Endothelial cell of umbilical vein (primary cell): ENCODE measurements at regions not wholly inside any gene's neighbourhood (a gene's known extent, or its start where the extent isn't known, plus 50 kb on each side); places are given as distances from the start of the nearest gene placed in this dataset.

ENCODE experiments used
- BruUV-seq: library from RNA; stranded (reverse); fragments of 400-500 nt; replicated peaks from 2 replicates; lab custom pipeline; 2021; lab: Mats Ljungman, UMichigan
- CTCF ChIA-PET: fragments of 300-600, 350-600 bp; sonication (Branson Sonifier 250); formaldehyde crosslinking; loops from one replicate; lab custom pipeline; 2021; ENCODE audit warnings: antibody characterized with exemption, inconsistent platforms; lab: Charles Lee
- POLR2A ChIA-PET: fragments of 300-600, 350-600 bp; sonication (Branson Sonifier 250); formaldehyde crosslinking; loops from one replicate; lab custom pipeline; 2021; ENCODE audit warnings: antibody characterized with exemption, inconsistent platforms; lab: Charles Lee
- DNase-seq: peaks from one replicate; pipeline ENCODE4 v3.0.0-alpha.2; 2011; ENCODE audit warnings: low read depth, low spot score
- FAIRE-seq: peaks from 2 replicates; lab custom pipeline; 2011; peaks lifted over from hg19 to GRCh38; lab: Jason Lieb, UNC
- H2AFZ ChIP-seq: 2 replicates; pipeline ENCODE4 v1.6.0; 2012; ENCODE audit warnings: low read depth, low read length, control low read depth, inconsistent platforms
- H3K27ac ChIP-seq: 2 replicates; pipeline ENCODE4 v1.5.1; 2011; ENCODE audit warnings: low read depth, mild to moderate bottlenecking, control low read depth, low read length, moderate library complexity; ENCODE audit not compliant: insufficient read depth
- H3K27me3 ChIP-seq, 2 experiments: 2 replicates each; pipeline versions ENCODE4 v1.6.0 to v1.6.1; 2011; ENCODE audit warnings: low read length in 2 of 2, mixed read lengths in 1 of 2; ENCODE audit not compliant: control insufficient read depth in 2 of 2, insufficient read depth in 2 of 2
- H3K36me3 ChIP-seq, 2 experiments: 2 replicates in 1 of 2; 3 replicates in 1 of 2; pipeline ENCODE4 v1.5.1; 2011; ENCODE audit warnings: low read length in 2 of 2, mild to moderate bottlenecking in 1 of 2, moderate library complexity in 1 of 2; ENCODE audit not compliant: control insufficient read depth in 2 of 2, insufficient read depth in 2 of 2; ENCODE audit errors: extremely low read depth in 1 of 2
- H3K4me1 ChIP-seq: 3 replicates; pipeline ENCODE4 v1.5.1; 2011; ENCODE audit warnings: mild to moderate bottlenecking, low read length; ENCODE audit not compliant: control insufficient read depth, insufficient read depth; ENCODE audit errors: extremely low read depth
- H3K4me2 ChIP-seq: 2 replicates; pipeline ENCODE4 v1.6.1; 2011; ENCODE audit warnings: low read length, control low read depth, mixed read lengths; ENCODE audit not compliant: insufficient read depth
- H3K4me3 ChIP-seq, 3 experiments: fragments of 200-600 bp in 1 of 3; sonication (generic), shearing (Covaris generic) in 1 of 3; replicated peaks in 1 of 3; 2 replicates each; pipeline ENCODE4 v1.5.1; 2011 to 2016; ENCODE audit warnings: control low read depth in 3 of 3, low read length in 3 of 3, mild to moderate bottlenecking in 2 of 3, inconsistent platforms in 1 of 3, low read depth in 1 of 3, moderate library complexity in 1 of 3; ENCODE audit not compliant: insufficient read depth in 1 of 3
- H3K79me2 ChIP-seq: 2 replicates; pipeline ENCODE4 v1.6.0; 2012; ENCODE audit warnings: low read length, inconsistent platforms; ENCODE audit not compliant: control insufficient read depth, insufficient read depth
- H3K9ac ChIP-seq: replicated peaks from 2 replicates; pipeline ENCODE3; 2011; ENCODE audit warnings: low read length, control low read depth; ENCODE audit not compliant: insufficient read depth; ENCODE audit errors: extremely low read depth
- H3K9me1 ChIP-seq: replicated peaks from 3 replicates; pipeline ENCODE4 v1.6.0; 2011; ENCODE audit warnings: mild to moderate bottlenecking, low read length; ENCODE audit not compliant: control insufficient read depth, insufficient read depth; ENCODE audit errors: extremely low read depth
- H3K9me3 ChIP-seq: replicated peaks from 2 replicates; pipeline ENCODE4 v1.5.1; 2012; ENCODE audit warnings: low read length, inconsistent platforms; ENCODE audit not compliant: control insufficient read depth, insufficient read depth
- H4K20me1 ChIP-seq: replicated peaks from 2 replicates; pipeline ENCODE3; 2011; ENCODE audit warnings: mild to moderate bottlenecking, low read length; ENCODE audit not compliant: control insufficient read depth, insufficient read depth; ENCODE audit errors: extremely low read depth
- CTCF ChIP-seq, 2 donors: IDR thresholded peaks; 1 replicate in 1 of 2; 2 replicates in 1 of 2; pipeline ENCODE4 v1.5.1; 2011; ENCODE audit warnings: low read length in 2 of 2, mild to moderate bottlenecking in 2 of 2, moderate library complexity in 2 of 2, control low read depth in 1 of 2, inconsistent platforms in 1 of 2, low read depth in 1 of 2; ENCODE audit not compliant: insufficient read depth in 1 of 2; ENCODE audit errors: extremely low read depth in 1 of 2
- EZH2 ChIP-seq: IDR thresholded peaks from 2 replicates; pipeline ENCODE4 v1.6.1; 2012; ENCODE audit warnings: borderline replicate concordance, low read depth, mild to moderate bottlenecking, moderate library complexity, low read length, inconsistent platforms; ENCODE audit not compliant: severe bottlenecking
- FOS ChIP-seq: IDR thresholded peaks from 2 replicates; pipeline ENCODE4 v1.6.1; 2011; ENCODE audit warnings: mild to moderate bottlenecking, low read length, moderate library complexity, borderline replicate concordance; ENCODE audit not compliant: insufficient read depth
- GATA2 ChIP-seq: IDR thresholded peaks from 2 replicates; pipeline ENCODE4 v1.7.0; 2011; ENCODE audit warnings: low read depth, mild to moderate bottlenecking, moderate library complexity, mixed read lengths, low read length; ENCODE audit not compliant: insufficient read length, insufficient read depth
- JUN ChIP-seq: IDR thresholded peaks from 2 replicates; pipeline ENCODE4 v1.6.1; 2011; ENCODE audit warnings: borderline replicate concordance, low read depth; ENCODE audit not compliant: insufficient read length, insufficient read depth
- MYC ChIP-seq: IDR thresholded peaks from one replicate; pipeline ENCODE4 v1.6.1; 2011; ENCODE audit warnings: mild to moderate bottlenecking, low read depth, low read length
- POLR2A ChIP-seq: IDR thresholded peaks from 2 replicates; pipeline ENCODE4 v1.6.1; 2012; ENCODE audit warnings: low read depth, mild to moderate bottlenecking, control low read depth, low read length
- POLR2AphosphoS5 ChIP-seq: IDR thresholded peaks from 2 replicates; pipeline ENCODE4 v1.6.1; 2012; ENCODE audit warnings: low read depth, mild to moderate bottlenecking, control low read depth, low read length, moderate library complexity; ENCODE audit not compliant: insufficient read depth
- dilution Hi-C: fragments of 300-500 bp; cut with MboI; formaldehyde crosslinking; loops from one replicate; pipeline ENCODE4 v1.15.0; 2019; ENCODE audit warnings: low sequenced_read_pairs; ENCODE audit not compliant: extremely low pct_ligation_motif_present
- intact Hi-C: fragments of 100-400 bp; cut with micrococcal nuclease; formaldehyde crosslinking; loops from one replicate; pipeline ENCODE4 v1.10.0; 2022
- TF ChIP-seq, protein P1 (sequence below): IDR thresholded peaks from 2 replicates; pipeline ENCODE4 v1.6.1; 2011; ENCODE audit not compliant: insufficient read depth, insufficient read length

DNA sequence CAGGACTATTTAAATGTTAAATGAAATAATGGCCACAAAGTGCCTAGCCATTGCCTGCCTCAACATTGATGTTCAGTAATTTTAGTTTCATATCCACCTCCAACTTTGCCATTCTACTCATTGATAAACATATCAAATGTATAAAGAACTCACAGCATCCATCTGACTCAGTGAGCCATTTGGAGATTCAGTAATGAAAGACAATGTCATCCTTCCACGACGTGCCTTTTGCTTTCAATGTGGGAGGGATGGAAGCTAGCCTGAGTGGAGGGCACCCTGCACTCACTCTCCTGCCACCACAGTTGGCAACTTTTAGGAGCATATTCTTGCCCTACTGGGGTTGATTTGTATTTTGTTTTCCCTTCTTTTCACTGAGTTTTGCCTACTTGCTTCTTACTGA lies 151.5 kb downstream of the GLUL start:
- BruUV-seq, result no TSS peak

More for the DNA sequence above, 151.5 kb downstream of the GLUL start:
- Histone ChIP-seq H3K4me3 (no peak overlapping the region), H3K79me2 (no peaks in the 10 kb centered on the region), H3K36me3 (no peaks in the 10 kb centered on the region), H3K9me1 (no peaks in the 10 kb centered on the region), H3K27ac (no peak overlapping the region), H2AFZ (no peak overlapping the region), H3K9ac (no peak overlapping the region), H3K4me2 (no peak overlapping the region), H3K27me3 (no peaks in the 10 kb centered on the region), H4K20me1 (no peaks in the 10 kb centered on the region), H3K4me1 (no peaks in the 10 kb centered on the region), H3K9me3 (no peaks in the 10 kb centered on the region)
- intact Hi-C loops (no loop called here), dilution Hi-C loops (no loop called here)
- ChIA-PET POLR2A (no interaction called here), CTCF (no interaction called here)
- no peak for FAIRE-seq
- no peak for DNase-seq
- TF ChIP-seq CTCF (IDR thresholded peaks at IDR 0.05; ENCODE audit: extremely low read depth in 1 of 2, insufficient read depth in 1 of 2, low read depth in 1 of 2, low read length in 2 of 2) (no peak), GATA2 (no peak), FOS (no peak), POLR2A (no peak), JUN (no peak), POLR2AphosphoS5 (no peak), EZH2 (no peak), MYC (no peak)
- TF ChIP-seq, protein P1, sequence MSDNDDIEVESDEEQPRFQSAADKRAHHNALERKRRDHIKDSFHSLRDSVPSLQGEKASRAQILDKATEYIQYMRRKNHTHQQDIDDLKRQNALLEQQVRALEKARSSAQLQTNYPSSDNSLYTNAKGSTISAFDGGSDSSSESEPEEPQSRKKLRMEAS, result no peak
